Thoracic aorta (tissue), 2 donors: ENCODE measurements at regions not wholly inside any gene's neighbourhood (a gene's known extent, or its start where the extent isn't known, plus 50 kb on each side); places are given as distances from the start of the nearest gene placed in this dataset.

ENCODE experiments used
- ATAC-seq: fragments of 150-250 bp; one replicate; pipeline ENCODE4 v1.8.0; 2017; ENCODE audit warnings: low read depth; ENCODE audit not compliant: insufficient number of reproducible peaks, low FRiP score
- DNase-seq: peaks from one replicate; pipeline ENCODE4 v3.0.0-alpha.2; 2020; ENCODE audit warnings: low spot score
- H3K27ac ChIP-seq, 2 donors: fragments of 200-600 bp; sonication (generic); 1 replicate in 1 of 2; 2 replicates in 1 of 2; pipeline ENCODE4 v1.5.1; 2016; ENCODE audit warnings: mild to moderate bottlenecking in 2 of 2, moderate library complexity in 2 of 2
- H3K27me3 ChIP-seq: fragments of 200-600 bp; sonication (generic); replicated peaks from 2 replicates; pipeline ENCODE4 v1.6.0; 2016; ENCODE audit warnings: mild to moderate bottlenecking; ENCODE audit not compliant: insufficient read depth
- H3K36me3 ChIP-seq: fragments of 200-600 bp; sonication (generic); one replicate; pipeline ENCODE4 v1.5.1; 2016
- H3K4me1 ChIP-seq, 2 donors: fragments of 200-600 bp; sonication (generic); 1 replicate in 1 of 2; 2 replicates in 1 of 2; pipeline versions ENCODE4 v1.5.1 to v1.6.0; 2016; ENCODE audit warnings: low read depth in 2 of 2, mild to moderate bottlenecking in 1 of 2; ENCODE audit not compliant: control insufficient read depth in 1 of 2
- H3K4me3 ChIP-seq: fragments of 200-600 bp; sonication (generic); 2 replicates; pipeline ENCODE4 v1.5.1; 2016; ENCODE audit warnings: mild to moderate bottlenecking
- H3K9me3 ChIP-seq: fragments of 200-600 bp; sonication (generic); 2 replicates; pipeline ENCODE4 v1.5.1; 2016
- CTCF ChIP-seq: fragments of 200-600 bp; sonication (generic); IDR thresholded peaks from one replicate; pipeline ENCODE4 v1.5.1; 2019; ENCODE audit warnings: antibody characterized with exemption

GRCh38 chr2:238563551-238563950, 136.8 kb downstream of the ASB1 start:
- Histone ChIP-seq H3K4me1 (no peaks in the 10 kb centered on the region), H3K4me3 (no peak overlapping the region), H3K27me3 (no peaks in the 10 kb centered on the region), H3K9me3 (no peaks in the 10 kb centered on the region), H3K27ac (no peak overlapping the region), H3K36me3 (no peaks in the 10 kb centered on the region)
- DNase-seq (no peak), ATAC-seq (no peak)
- TF ChIP-seq CTCF: no peak

- DNase-seq (no peak), ATAC-seq (no peak)
- no peaks in the 10 kb centered on the region for H3K27me3 ChIP-seq
- H3K9me3 ChIP-seq: no peaks in the 10 kb centered on the region
- H3K36me3 ChIP-seq: no peaks in the 10 kb centered on the region
- no peak overlapping the region for H3K27ac ChIP-seq
- peaks cover 0 to 5% of the 10 kb centered on the region in 2 donors for H3K4me1 ChIP-seq
- H3K4me3 ChIP-seq: no peak overlapping the region
- TF ChIP-seq CTCF: no peak
These were observed 137.7 kb downstream of the ASB1 start for GRCh38 chr2:238564286-238564920.

- Histone ChIP-seq H3K4me3 (no peak overlapping the region), H3K27me3 (no peaks in the 10 kb centered on the region), H3K36me3 (no peaks in the 10 kb centered on the region), H3K27ac (no peak overlapping the region), H3K9me3 (no peaks in the 10 kb centered on the region), H3K4me1 (peaks cover 0 to 5% of the 10 kb centered on the region in 2 donors)
- no peak for TF ChIP-seq CTCF
- ATAC-seq (no peak), DNase-seq (no peak)
These were observed 138.3 kb downstream of the ASB1 start for GRCh38 chr2:238565031-238565430.

- TF ChIP-seq CTCF: no peak
- H3K9me3 ChIP-seq: no peaks in the 10 kb centered on the region
- H3K36me3 ChIP-seq: no peaks in the 10 kb centered on the region
- H3K4me3 ChIP-seq: no peak overlapping the region
- no peak for ATAC-seq
- no peak overlapping the region for H3K27ac ChIP-seq
- H3K27me3 ChIP-seq: no peaks in the 10 kb centered on the region
- no peak for DNase-seq
- peaks cover 0 to 5% of the 10 kb centered on the region in 2 donors for H3K4me1 ChIP-seq
These were observed 139.4 kb downstream of the ASB1 start for GRCh38 chr2:238566001-238566645.

GRCh38 chr2:238567067-238567855, 140.5 kb downstream of the ASB1 start:
- Histone ChIP-seq H3K27me3 (no peaks in the 10 kb centered on the region), H3K36me3 (no peaks in the 10 kb centered on the region), H3K4me1 (peaks cover 0 to 5% of the 10 kb centered on the region in 2 donors), H3K27ac (no peak overlapping the region), H3K4me3 (no peak overlapping the region), H3K9me3 (no peaks in the 10 kb centered on the region)
- TF ChIP-seq CTCF: no peak
- DNase-seq (no peak), ATAC-seq (no peak)
